Activated naive CD4-positive, alpha-beta T cell treated with anti-CD3 and anti-CD28 coated beads, Interleukin-2, amount 10 ng/mL, durations not matched to agents 7 days and 5 days (primary cell): ENCODE measurements at regions not wholly inside any gene's neighbourhood (a gene's known extent, or its start where the extent isn't known, plus 50 kb on each side); places are given as distances from the start of the nearest gene placed in this dataset.
"Not testable (repeated sequence)": the region's sequence is repeated elsewhere in the genome, so short reads cannot be mapped to it uniquely, and the experiment has no call there.

Experiments used
- CTCF ChIA-PET: fragments of 350-600 bp; sonication (Branson Sonifier 250); formaldehyde crosslinking; loops from one replicate; lab custom pipeline; 2021; ENCODE audit warnings: antibody characterized with exemption; lab: Charles Lee
- DNase-seq: peaks from one replicate; pipeline ENCODE4 v3.0.0-alpha.2; 2020
- H3K27ac Mint-ChIP-seq: one replicate; pipeline ENCODE4 v1.8.0; 2021; ENCODE audit warnings: mild to moderate bottlenecking, moderate library complexity, mixed read lengths
- H3K27me3 Mint-ChIP-seq: one replicate; pipeline ENCODE4 v1.8.0; 2021; ENCODE audit warnings: mild to moderate bottlenecking, mixed read lengths
- H3K36me3 Mint-ChIP-seq: one replicate; pipeline ENCODE4 v1.8.0; 2021; ENCODE audit warnings: mixed read lengths
- H3K4me1 Mint-ChIP-seq: one replicate; pipeline ENCODE4 v1.8.0; 2021; ENCODE audit warnings: mixed read lengths
- H3K4me3 Mint-ChIP-seq: one replicate; pipeline ENCODE4 v1.8.0; 2021; ENCODE audit warnings: mild to moderate bottlenecking, moderate library complexity, mixed read lengths
- H3K9me3 Mint-ChIP-seq: one replicate; pipeline ENCODE4 v1.8.0; 2021; ENCODE audit warnings: mixed read lengths

DNA sequence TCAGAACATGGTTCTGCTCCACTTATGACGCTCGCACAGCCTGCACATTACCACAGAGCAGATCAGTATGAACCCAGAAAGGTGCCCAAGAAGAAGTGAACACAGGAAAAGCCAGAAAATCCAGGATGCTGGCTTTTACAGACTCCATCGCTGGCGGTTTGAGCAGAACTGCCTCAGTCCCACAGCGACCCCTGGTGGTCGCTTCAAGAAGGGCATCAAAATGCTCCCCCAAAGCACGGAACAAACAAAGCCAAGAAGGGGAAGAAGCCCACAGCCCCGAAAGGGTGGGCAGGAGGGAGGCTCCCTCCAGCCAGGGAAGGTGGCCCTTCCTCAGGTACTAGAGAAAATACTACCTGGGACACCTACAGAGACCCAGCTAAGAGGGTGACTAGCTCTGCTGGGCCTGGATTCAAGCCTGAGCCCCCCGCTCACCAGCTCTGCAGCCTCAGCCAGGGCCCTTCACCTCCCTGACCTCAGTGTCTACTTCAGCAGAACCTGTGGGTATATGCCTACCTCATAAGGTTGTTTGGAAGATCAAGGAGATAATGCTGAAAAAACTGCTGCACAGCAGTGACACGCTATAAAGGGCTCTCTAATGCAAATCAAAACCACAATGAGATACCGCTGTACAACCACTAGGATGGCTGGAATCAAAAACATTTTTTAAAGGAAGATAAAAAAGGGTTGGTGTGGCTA is 98.1 kb downstream of the NCOR2 start:
- peaks cover 34% of the 10 kb centered on the region for H3K4me1 Mint-ChIP-seq

DNA sequence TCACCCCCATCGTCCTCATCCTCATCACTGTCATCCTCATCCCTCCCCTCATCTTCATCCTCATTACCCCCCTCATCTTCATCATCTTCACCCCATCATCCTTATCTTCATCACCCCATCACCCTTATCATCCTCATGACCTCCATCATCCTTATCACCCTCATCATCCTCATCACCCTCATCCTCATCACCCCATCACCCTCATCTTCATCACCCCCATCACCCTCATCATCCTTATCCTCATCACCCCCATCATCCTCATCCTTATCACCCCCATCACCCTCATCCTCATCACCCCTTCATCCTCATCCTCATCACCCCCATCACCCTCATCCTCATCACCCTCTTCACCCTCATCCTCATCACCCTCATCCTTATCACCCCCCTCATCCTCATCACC is 99.9 kb downstream of the NCOR2 start:
- H3K4me1 Mint-ChIP-seq, result peaks cover 40% of the 10 kb centered on the region
- peaks cover 67% of the 10 kb centered on the region for H3K36me3 Mint-ChIP-seq
- peaks cover 28% of the 10 kb centered on the region for H3K9me3 Mint-ChIP-seq
- H3K27me3 Mint-ChIP-seq, H3K27ac Mint-ChIP-seq, H3K4me3 Mint-ChIP-seq, CTCF ChIA-PET, DNase-seq: not testable (repeated sequence)

More for the DNA sequence above, 98.1 kb downstream of the NCOR2 start:
- Mint-ChIP-seq H3K4me3 (no peak overlapping the region), H3K27me3 (no peaks in the 10 kb centered on the region), H3K9me3 (peaks cover 39% of the 10 kb centered on the region), H3K36me3 (peaks cover 73% of the 10 kb centered on the region), H3K27ac (peak overlapping the region; percentile 55)
- CTCF ChIA-PET, result interaction anchor here (0.9 kb wide), 1 partner anchor 19 kb away, joined by 4 read pairs; no protein-coding TSS in a partner anchor
- DNase-seq, result peak; percentile 36

DNA sequence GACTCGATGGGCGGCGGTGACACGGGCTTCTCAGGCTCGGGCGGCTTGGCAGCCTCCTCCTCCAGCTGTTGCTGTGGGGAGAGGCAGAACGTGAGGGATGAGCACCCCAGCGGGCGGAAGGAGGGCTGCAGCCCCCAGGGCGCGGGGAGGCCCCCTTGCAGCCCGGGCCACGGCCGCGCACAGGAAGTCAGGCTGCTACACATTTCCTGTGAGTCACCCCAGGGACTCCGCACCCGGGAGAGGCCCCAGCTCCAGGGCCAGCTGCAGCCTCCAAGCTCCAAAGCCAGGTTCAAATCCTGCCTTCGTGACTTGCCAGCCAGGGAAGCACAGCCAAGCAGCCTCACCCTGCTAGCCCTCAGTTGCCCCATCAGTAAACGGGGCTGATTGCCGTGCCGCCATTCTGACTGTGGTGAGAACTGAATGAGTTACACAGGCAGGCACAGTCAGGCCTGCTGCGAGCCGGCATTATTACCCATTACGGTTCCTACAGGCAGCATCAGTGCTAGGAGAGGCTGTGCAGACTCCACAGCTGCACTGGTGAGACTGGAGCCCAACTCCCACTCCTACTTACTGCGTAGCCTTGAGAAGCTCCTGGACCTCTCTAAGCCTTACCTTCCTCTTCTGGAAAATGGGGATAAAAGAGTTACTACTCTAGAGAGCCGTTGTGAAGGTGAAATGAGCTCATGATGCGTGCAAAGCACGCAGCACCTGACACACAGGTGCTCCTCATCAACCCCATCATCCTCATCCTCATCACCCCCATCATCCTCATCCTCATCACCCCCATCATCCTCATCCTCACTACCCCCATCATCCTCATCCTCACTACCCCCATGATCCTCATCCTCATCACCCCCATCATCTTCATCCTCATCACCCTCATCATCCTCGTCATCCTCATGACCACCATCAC is 100.9 kb downstream of the NCOR2 start:
- CTCF ChIA-PET, result interaction anchor here (0.8 to 1.6 kb wide), 4 partner anchors 12 to 26 kb away, joined by 3 to 6 read pairs (median 5); no protein-coding TSS in a partner anchor
- H3K27ac Mint-ChIP-seq, result peak overlapping the region; percentile 87
- peak; percentile 90 for DNase-seq
- H3K9me3 Mint-ChIP-seq, result peaks cover 27% of the 10 kb centered on the region
- H3K27me3 Mint-ChIP-seq, result no peaks in the 10 kb centered on the region
- peak overlapping the region; percentile 52 for H3K4me3 Mint-ChIP-seq
- peaks cover 42% of the 10 kb centered on the region for H3K4me1 Mint-ChIP-seq
- peaks cover 64% of the 10 kb centered on the region for H3K36me3 Mint-ChIP-seq

DNA sequence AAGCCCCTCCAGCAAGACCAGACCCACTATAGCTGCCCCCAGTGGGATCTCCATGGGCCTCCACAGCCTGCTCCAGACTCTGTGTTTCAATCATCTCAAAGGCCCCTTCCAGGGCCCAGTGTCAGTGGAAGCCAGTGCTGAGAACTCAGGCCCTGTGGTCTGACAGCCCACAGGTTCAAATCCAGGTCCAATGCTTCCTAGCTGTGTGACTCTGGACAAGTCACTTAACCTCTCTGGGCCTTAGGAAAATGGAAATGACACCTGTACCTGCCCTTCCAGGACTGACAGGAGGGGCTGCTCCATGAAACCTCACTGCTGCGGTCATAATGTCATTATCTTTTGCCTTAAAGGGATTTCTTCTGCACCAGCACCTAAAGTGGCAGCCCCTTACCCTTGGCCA is 101.9 kb downstream of the NCOR2 start:
- peaks cover 42% of the 10 kb centered on the region for H3K4me1 Mint-ChIP-seq
- H3K27ac Mint-ChIP-seq, result peak overlapping the region; percentile 42

DNA sequence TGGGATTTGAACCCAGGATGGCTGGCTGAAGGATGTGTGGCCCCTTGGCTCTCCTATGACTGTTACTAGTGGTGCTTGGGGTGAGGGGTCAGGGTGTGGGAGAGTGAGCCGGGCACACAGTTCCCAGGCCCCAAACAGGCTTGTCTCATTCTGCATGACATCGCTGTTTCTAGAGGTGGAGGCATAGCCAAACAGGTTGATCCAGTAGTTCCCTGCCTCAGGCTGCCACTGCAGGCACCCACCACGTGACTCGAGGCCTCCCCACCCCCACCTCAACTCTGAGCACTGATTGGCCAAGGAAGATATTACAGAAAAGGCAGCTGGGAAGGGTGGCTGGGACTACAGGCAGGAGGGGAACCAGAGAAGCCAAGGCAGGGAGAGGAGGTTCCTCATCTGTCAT is 102.6 kb downstream of the NCOR2 start:
- H3K36me3 Mint-ChIP-seq, result peaks cover 60% of the 10 kb centered on the region
- peaks cover 45% of the 10 kb centered on the region for H3K4me1 Mint-ChIP-seq
- peak overlapping the region; percentile 56 for H3K27ac Mint-ChIP-seq
- DNase-seq, result no peak
- CTCF ChIA-PET, result no interaction called here
- H3K9me3 Mint-ChIP-seq, result peaks cover 18% of the 10 kb centered on the region
- H3K27me3 Mint-ChIP-seq, result no peaks in the 10 kb centered on the region
- no peak overlapping the region for H3K4me3 Mint-ChIP-seq

More for the DNA sequence above, 101.9 kb downstream of the NCOR2 start:
- CTCF ChIA-PET, result interaction anchor here (0.6 to 1.6 kb wide), 4 partner anchors 9 to 22 kb away, joined by 3 to 6 read pairs (median 5); no protein-coding TSS in a partner anchor
- H3K9me3 Mint-ChIP-seq, result peaks cover 22% of the 10 kb centered on the region
- no peaks in the 10 kb centered on the region for H3K27me3 Mint-ChIP-seq
- H3K36me3 Mint-ChIP-seq, result peaks cover 63% of the 10 kb centered on the region
- DNase-seq, result no peak
- H3K4me3 Mint-ChIP-seq, result peak overlapping the region; percentile 52

DNA sequence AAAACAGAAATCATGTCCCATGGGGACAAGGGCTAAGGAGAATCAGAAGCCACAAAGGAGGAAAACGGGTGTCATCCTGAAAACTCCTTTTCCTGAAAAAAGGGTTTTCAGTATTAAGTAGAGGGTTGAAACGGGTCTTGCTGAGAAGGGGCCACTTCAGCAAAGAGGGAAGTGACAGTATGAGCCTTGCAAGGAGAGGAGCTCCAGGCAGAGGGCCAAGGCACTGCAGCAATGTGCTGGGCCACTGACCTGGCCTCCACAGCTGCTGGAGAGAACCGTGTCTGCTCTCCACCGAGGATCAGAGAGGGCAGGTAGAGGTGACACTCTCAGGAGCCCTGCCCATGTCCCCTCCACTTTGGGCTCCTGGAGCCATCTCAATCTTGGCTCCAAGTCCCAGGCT is 103.3 kb downstream of the NCOR2 start:
- Mint-ChIP-seq H3K36me3 (peaks cover 58% of the 10 kb centered on the region), H3K27ac (peak overlapping the region; percentile 56), H3K27me3 (no peaks in the 10 kb centered on the region), H3K4me3 (no peak overlapping the region), H3K4me1 (peaks cover 48% of the 10 kb centered on the region), H3K9me3 (peaks cover 13% of the 10 kb centered on the region)
- DNase-seq, result no peak
- CTCF ChIA-PET, result no interaction called here

DNA sequence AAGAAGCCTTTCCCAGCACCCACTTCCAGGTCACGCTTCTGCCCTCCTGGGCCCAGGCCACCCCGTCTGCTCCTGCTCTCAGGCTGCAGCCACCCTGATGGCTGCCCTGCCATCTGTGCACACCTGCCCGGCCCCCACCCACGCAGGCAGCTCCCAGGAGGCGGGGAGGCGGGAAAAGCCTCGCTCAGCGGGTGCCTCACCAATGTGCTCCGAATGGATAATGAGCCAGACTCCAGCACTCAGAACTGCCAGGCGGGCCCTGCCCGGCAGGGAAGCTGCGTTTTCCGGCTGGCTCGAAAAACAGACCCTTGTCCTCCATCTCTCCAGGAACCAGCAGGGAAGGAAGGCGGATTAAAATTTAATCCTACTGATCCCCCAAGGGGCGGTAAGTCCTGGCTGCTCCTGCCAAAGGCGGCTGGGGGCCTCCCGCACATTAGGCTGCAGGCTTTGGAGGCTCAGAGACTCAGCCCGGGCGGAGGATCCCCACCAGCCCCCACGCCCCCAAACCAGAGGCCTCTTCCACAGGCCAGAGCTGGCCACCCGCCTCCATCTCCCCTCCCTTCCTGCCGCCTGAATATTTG is 104.0 kb downstream of the NCOR2 start:
- CTCF ChIA-PET, result no interaction called here
- Mint-ChIP-seq H3K27ac (no peak overlapping the region), H3K4me1 (peaks cover 51% of the 10 kb centered on the region), H3K36me3 (peaks cover 60% of the 10 kb centered on the region), H3K4me3 (no peak overlapping the region), H3K27me3 (no peaks in the 10 kb centered on the region), H3K9me3 (peaks cover 9% of the 10 kb centered on the region)
- no peak for DNase-seq

DNA sequence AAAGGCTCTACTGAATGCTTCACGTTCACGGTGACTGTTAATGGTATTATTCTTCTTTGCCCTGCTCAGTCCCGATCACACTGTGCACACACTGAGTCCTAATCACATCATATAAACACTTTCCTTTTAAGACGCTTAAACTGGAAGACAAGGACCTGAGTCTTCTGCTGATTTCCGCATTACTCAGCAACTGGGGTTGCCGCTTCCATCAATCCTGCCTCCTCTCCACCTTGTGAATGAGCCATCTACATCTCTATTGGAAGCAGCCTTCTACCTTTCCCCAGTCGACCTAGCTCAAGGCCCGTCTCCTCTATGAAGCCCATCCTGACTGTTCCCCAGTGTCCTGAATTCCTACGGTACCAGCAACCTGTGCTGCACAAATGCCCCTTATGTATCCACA is 104.7 kb downstream of the NCOR2 start:
- no peak overlapping the region for H3K4me3 Mint-ChIP-seq
- peaks cover 9% of the 10 kb centered on the region for H3K9me3 Mint-ChIP-seq
- peaks cover 58% of the 10 kb centered on the region for H3K4me1 Mint-ChIP-seq
- DNase-seq, result no peak
- no peaks in the 10 kb centered on the region for H3K27me3 Mint-ChIP-seq
- H3K36me3 Mint-ChIP-seq, result peaks cover 64% of the 10 kb centered on the region
- H3K27ac Mint-ChIP-seq, result no peak overlapping the region
- CTCF ChIA-PET, result no interaction called here

DNA sequence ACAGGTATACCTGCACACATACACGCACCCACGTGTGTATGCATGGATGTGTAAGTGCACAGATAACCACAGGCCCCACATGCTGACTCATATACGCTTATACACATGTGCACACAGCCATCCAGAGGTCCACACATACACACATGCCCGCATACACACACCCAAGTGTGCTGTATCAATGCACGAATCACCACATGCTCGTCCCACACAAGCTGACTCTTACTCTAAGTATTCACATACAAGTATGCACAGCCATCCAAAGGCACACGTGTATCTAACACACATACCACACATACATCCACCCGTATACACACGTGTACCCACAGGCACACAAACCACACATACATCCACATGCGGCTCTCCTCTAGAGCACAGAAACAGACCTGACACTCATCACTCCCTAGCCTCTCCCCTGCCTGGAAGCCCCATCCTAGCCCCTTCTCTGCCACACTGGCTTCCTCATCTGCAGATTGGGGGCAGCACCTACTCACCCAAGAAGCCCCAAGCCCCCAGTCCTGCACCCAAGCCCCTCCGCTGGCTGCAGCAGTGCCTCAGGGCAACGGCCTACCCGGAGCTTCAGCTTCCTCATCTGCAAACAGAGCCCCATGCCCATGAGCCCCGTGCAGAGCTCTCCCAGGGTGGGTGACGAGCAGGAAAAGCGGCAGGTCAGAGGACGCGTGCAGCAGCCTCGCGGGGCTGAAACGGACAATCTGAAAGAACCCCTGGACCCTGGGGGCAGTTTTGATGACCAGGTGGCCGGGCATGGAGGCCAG is 105.4 kb downstream of the NCOR2 start:
- CTCF ChIA-PET, result no interaction called here
- peaks cover 9% of the 10 kb centered on the region for H3K9me3 Mint-ChIP-seq
- peaks cover 64% of the 10 kb centered on the region for H3K36me3 Mint-ChIP-seq
- DNase-seq, result no peak
- no peak overlapping the region for H3K4me3 Mint-ChIP-seq
- H3K27me3 Mint-ChIP-seq, result no peaks in the 10 kb centered on the region
- no peak overlapping the region for H3K27ac Mint-ChIP-seq
- peaks cover 59% of the 10 kb centered on the region for H3K4me1 Mint-ChIP-seq

DNA sequence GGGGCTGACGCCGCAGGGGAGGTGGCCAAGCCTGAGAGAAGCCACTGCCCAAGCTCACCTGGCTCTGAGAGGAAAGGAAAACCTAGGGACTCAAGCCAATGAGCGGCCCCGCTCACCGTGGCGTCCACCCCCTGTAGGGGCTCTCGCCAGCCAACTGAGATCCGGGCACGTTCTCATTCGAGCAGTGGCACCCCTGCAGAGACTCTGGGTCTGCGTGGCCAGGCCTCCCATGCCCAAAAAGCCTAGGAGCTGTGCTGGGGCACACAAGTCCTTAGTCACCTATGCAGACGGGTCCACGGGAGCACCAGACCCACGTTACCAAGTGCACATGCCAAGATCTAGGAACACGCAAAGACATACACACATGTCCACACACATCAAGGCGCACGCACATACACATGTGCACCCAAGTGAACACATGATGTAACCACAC is 106.2 kb downstream of the NCOR2 start:
- H3K4me1 Mint-ChIP-seq, result peaks cover 59% of the 10 kb centered on the region
- H3K9me3 Mint-ChIP-seq, result peaks cover 9% of the 10 kb centered on the region
- H3K4me3 Mint-ChIP-seq, result no peak overlapping the region
- no peak for DNase-seq
- no peaks in the 10 kb centered on the region for H3K27me3 Mint-ChIP-seq
- H3K27ac Mint-ChIP-seq, result no peak overlapping the region
- CTCF ChIA-PET, result no interaction called here
- peaks cover 61% of the 10 kb centered on the region for H3K36me3 Mint-ChIP-seq

DNA sequence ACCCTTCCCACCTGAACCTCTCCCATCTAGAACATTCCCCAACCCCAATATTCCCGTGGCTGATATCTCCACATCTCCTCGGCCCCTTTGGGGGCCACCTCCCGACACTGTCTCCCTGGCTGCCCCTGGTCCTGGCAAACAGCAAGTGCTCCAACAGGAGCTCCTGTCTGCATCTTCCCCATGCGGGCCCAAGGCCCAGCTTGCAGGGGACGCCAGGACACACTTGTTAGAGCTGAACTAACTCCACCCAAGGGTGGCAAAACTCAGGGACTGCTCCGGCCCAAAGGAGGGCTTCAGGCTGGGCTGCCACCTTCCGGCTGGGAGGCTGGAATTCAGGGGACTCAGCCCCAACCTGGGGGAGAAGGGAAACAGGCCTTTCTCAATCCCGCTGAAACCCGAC is 106.6 kb downstream of the NCOR2 start:
- DNase-seq, result no peak
- no peaks in the 10 kb centered on the region for H3K27me3 Mint-ChIP-seq
- H3K4me3 Mint-ChIP-seq, result no peak overlapping the region
- peaks cover 60% of the 10 kb centered on the region for H3K36me3 Mint-ChIP-seq
- H3K4me1 Mint-ChIP-seq, result peaks cover 59% of the 10 kb centered on the region
- CTCF ChIA-PET, result no interaction called here
- no peak overlapping the region for H3K27ac Mint-ChIP-seq
- peaks cover 9% of the 10 kb centered on the region for H3K9me3 Mint-ChIP-seq

DNA sequence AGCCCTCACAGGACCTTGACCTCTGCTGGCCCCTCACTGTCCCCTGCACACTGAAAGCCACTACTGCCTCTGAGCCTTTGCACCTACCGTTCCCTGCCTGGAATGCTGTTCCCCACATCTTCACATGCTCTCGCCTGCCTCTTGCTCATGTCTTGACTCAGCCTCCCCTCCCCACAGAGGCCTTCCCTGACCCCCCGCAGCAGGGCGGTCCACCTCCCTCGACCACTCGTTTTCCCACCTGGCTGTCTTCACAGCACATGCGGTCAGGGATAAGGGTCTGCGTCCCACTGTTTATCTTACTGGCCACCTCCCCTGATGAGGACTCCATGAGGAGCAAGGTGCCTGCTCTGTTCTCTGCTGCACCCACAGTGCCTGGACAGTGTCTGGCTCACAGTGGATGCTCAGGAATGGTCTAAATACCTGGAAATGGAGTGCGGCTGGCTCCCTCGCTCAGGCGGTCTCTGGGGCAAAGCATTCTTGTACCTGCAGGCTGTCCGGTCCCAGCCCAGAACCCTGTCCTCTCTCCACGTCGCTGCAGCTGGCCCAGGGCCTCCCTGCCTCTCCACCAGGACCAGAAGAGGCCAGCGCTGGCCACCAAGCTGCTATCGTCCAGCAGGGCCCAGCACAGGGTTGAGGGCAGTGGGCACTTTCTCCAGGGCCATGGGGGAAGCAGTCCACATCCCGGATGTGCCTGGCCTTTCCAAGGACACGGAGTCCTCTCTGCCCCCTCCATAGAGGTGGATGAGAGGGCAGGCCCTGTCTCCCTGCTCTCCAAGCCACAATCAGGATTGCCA is 107.4 kb downstream of the NCOR2 start:
- Mint-ChIP-seq H3K27me3 (no peaks in the 10 kb centered on the region), H3K9me3 (peaks cover 8% of the 10 kb centered on the region), H3K36me3 (peaks cover 55% of the 10 kb centered on the region), H3K4me3 (no peak overlapping the region), H3K27ac (peak overlapping the region; percentile 12), H3K4me1 (peaks cover 59% of the 10 kb centered on the region)
- DNase-seq, result no peak
- CTCF ChIA-PET, result no interaction called here
